Vagina (tissue), 2 donors: ENCODE measurements at regions not wholly inside any gene's neighbourhood (a gene's known extent, or its start where the extent isn't known, plus 50 kb on each side); places are given as distances from the start of the nearest gene placed in this dataset.

Experiments
- DNase-seq, 2 donors: peaks; one replicate each; pipeline ENCODE4 v3.0.0-alpha.2; 2017; ENCODE audit errors: extremely low spot score in 2 of 2
- H3K27ac ChIP-seq: fragments of 200-600 bp; sonication (generic); one replicate; pipeline ENCODE4 v1.5.1; 2019
- H3K27me3 ChIP-seq: fragments of 200-600 bp; sonication (generic); one replicate; pipeline ENCODE4 v1.5.1; 2019
- H3K36me3 ChIP-seq, 2 donors: fragments of 200-600 bp; sonication (generic); one replicate each; pipeline ENCODE4 v1.5.1; 2017 to 2019
- H3K4me1 ChIP-seq: fragments of 200-600 bp; sonication (generic); one replicate; pipeline ENCODE4 v1.5.1; 2019
- H3K4me3 ChIP-seq, 2 donors: fragments of 200-600 bp; sonication (generic); 1 replicate in 1 of 2; 2 replicates in 1 of 2; pipeline ENCODE4 v1.5.1; 2016 to 2019
- H3K9me3 ChIP-seq: fragments of 200-600 bp; sonication (generic); one replicate; pipeline ENCODE4 v1.5.1; 2019
- CTCF ChIP-seq, 3 experiments: fragments of 450-650 bp in 2 of 3; fragments of 200-600 bp in 1 of 3; sonication (generic) in 1 of 3; IDR thresholded peaks; one replicate each; pipeline ENCODE4 v1.5.1; 2017 to 2019; ENCODE audit warnings: antibody characterized with exemption in 3 of 3, mild to moderate bottlenecking in 2 of 3, moderate library complexity in 2 of 3
- POLR2A ChIP-seq, 2 donors: fragments of 450-650 bp; IDR thresholded peaks; one replicate each; pipeline ENCODE4 v1.6.1; 2017; ENCODE audit warnings: antibody characterized with exemption in 2 of 2, mild to moderate bottlenecking in 2 of 2, moderate library complexity in 2 of 2
- POLR2AphosphoS5 ChIP-seq, 2 donors: sonication (generic); formaldehyde crosslinking; IDR thresholded peaks; one replicate each; pipeline ENCODE4 v1.9.0; 2017; ENCODE audit warnings: antibody characterized with exemption in 2 of 2, mild to moderate bottlenecking in 2 of 2, low read depth in 1 of 2; ENCODE audit not compliant: insufficient read depth in 1 of 2
- intact Hi-C: fragments of 100-400 bp; cut with DNase I; formaldehyde crosslinking; loops from one replicate; pipeline ENCODE4 v1.15.1; 2023

- no peak overlapping the region for H3K4me3 ChIP-seq
- H3K27ac ChIP-seq = no peak overlapping the region
- no peaks in the 10 kb centered on the region for H3K36me3 ChIP-seq
- intact Hi-C loops = no loop called here
- no peak for TF ChIP-seq POLR2A (IDR thresholded peaks at IDR 0.05)
- TF ChIP-seq CTCF (IDR thresholded peaks at IDR 0.05) = no peak
- TF ChIP-seq POLR2AphosphoS5 (IDR thresholded peaks at IDR 0.05; ENCODE audit: insufficient read depth in 1 of 2, low read depth in 1 of 2) = no peak
- no peaks in the 10 kb centered on the region for H3K4me1 ChIP-seq
- H3K27me3 ChIP-seq = no peaks in the 10 kb centered on the region
- no peaks in the 10 kb centered on the region for H3K9me3 ChIP-seq
- no peak for DNase-seq
These were observed 134.9 kb upstream of the ETS2 start for GRCh38 chr21:38670861-38671260.

- DNase-seq = no peak
- no peaks in the 10 kb centered on the region for H3K4me1 ChIP-seq
These were observed 134.0 kb upstream of the ETS2 start for GRCh38 chr21:38671773-38672172.

GRCh38 chr21:38675182-38675824 lies 130.4 kb upstream of the ETS2 start:
- TF ChIP-seq CTCF (IDR thresholded peaks at IDR 0.05) (no peak), POLR2AphosphoS5 (IDR thresholded peaks at IDR 0.05; ENCODE audit: insufficient read depth in 1 of 2, low read depth in 1 of 2) (no peak), POLR2A (IDR thresholded peaks at IDR 0.05) (no peak)
- no peaks in the 10 kb centered on the region for H3K9me3 ChIP-seq
- H3K36me3 ChIP-seq = no peaks in the 10 kb centered on the region
- DNase-seq = no peak
- intact Hi-C loops = no loop called here
- H3K4me3 ChIP-seq = no peak overlapping the region
- no peak overlapping the region for H3K27ac ChIP-seq
- no peaks in the 10 kb centered on the region for H3K4me1 ChIP-seq
- no peaks in the 10 kb centered on the region for H3K27me3 ChIP-seq

More at GRCh38 chr21:38671773-38672172, 134.0 kb upstream of the ETS2 start:
- Histone ChIP-seq H3K27me3 (no peaks in the 10 kb centered on the region), H3K9me3 (no peaks in the 10 kb centered on the region), H3K27ac (no peak overlapping the region), H3K4me3 (no peak overlapping the region), H3K36me3 (no peaks in the 10 kb centered on the region)
- intact Hi-C loops = no loop called here
- TF ChIP-seq POLR2A (IDR thresholded peaks at IDR 0.05) (no peak), CTCF (IDR thresholded peaks at IDR 0.05) (no peak), POLR2AphosphoS5 (IDR thresholded peaks at IDR 0.05; ENCODE audit: insufficient read depth in 1 of 2, low read depth in 1 of 2) (no peak)

GRCh38 chr21:38678827-38679226 lies 126.9 kb upstream of the ETS2 start:
- Histone ChIP-seq H3K4me3 (no peak overlapping the region), H3K27ac (no peak overlapping the region), H3K27me3 (no peaks in the 10 kb centered on the region), H3K36me3 (no peaks in the 10 kb centered on the region), H3K9me3 (no peaks in the 10 kb centered on the region), H3K4me1 (no peaks in the 10 kb centered on the region)
- TF ChIP-seq CTCF (IDR thresholded peaks at IDR 0.05) (no peak), POLR2A (IDR thresholded peaks at IDR 0.05) (no peak), POLR2AphosphoS5 (IDR thresholded peaks at IDR 0.05; ENCODE audit: insufficient read depth in 1 of 2, low read depth in 1 of 2) (no peak)
- DNase-seq = no peak
- intact Hi-C loops = no loop called here

- Histone ChIP-seq H3K27ac (no peak overlapping the region), H3K36me3 (no peaks in the 10 kb centered on the region), H3K4me1 (no peaks in the 10 kb centered on the region), H3K4me3 (no peak overlapping the region), H3K9me3 (no peaks in the 10 kb centered on the region), H3K27me3 (no peaks in the 10 kb centered on the region)
- DNase-seq = no peak
- intact Hi-C loops = no loop called here
- TF ChIP-seq POLR2A (IDR thresholded peaks at IDR 0.05) = no peak
- TF ChIP-seq CTCF (IDR thresholded peaks at IDR 0.05) = no peak
- TF ChIP-seq POLR2AphosphoS5 (IDR thresholded peaks at IDR 0.05; ENCODE audit: insufficient read depth in 1 of 2, low read depth in 1 of 2) = no peak
These were observed 126.2 kb upstream of the ETS2 start for GRCh38 chr21:38679534-38679933.
